Mammary epithelial cell (primary cell): ENCODE measurements at regions not wholly inside any gene's neighbourhood (a gene's known extent, or its start where the extent isn't known, plus 50 kb on each side); places are given as distances from the start of the nearest gene placed in this dataset.

Source experiments
- EZH2 ChIP-seq: IDR thresholded peaks from 2 replicates; pipeline ENCODE4 v1.6.1; 2012; ENCODE audit warnings: low read length, inconsistent platforms, borderline replicate concordance
- TF ChIP-seq, protein P1 (sequence below), 2 donors: IDR thresholded peaks in 1 of 2; conservative IDR thresholded peaks in 1 of 2; 2 replicates each; pipeline ENCODE4 v1.5.1; 2011 to 2012; ENCODE audit warnings: inconsistent platforms in 2 of 2, low read length in 2 of 2, mild to moderate bottlenecking in 2 of 2, control low read depth in 1 of 2, low read depth in 1 of 2; ENCODE audit not compliant: insufficient read depth in 1 of 2; ENCODE audit errors: extremely low read depth in 1 of 2

DNA sequence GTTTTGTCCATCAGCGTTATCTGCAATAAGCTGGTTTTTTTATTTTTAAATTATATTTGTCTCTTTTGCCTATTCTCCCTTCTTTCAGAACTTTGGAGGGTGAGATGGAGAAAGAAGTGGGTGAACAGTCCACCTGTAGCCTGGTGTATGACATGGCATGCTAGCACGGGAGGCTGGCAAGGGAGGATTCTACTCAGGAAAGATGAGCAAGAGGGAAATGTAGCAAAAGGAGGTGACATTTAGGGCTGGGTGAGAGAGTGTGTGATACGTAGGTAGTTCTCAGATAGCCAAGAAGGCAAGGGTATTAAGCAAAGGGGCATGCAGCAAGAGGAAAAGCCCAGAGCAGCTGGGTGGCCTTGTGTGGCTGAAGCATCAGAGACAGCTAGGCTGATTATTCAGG lies 612.9 kb upstream of the IGFBP3 start:
- TF ChIP-seq, protein P1, sequence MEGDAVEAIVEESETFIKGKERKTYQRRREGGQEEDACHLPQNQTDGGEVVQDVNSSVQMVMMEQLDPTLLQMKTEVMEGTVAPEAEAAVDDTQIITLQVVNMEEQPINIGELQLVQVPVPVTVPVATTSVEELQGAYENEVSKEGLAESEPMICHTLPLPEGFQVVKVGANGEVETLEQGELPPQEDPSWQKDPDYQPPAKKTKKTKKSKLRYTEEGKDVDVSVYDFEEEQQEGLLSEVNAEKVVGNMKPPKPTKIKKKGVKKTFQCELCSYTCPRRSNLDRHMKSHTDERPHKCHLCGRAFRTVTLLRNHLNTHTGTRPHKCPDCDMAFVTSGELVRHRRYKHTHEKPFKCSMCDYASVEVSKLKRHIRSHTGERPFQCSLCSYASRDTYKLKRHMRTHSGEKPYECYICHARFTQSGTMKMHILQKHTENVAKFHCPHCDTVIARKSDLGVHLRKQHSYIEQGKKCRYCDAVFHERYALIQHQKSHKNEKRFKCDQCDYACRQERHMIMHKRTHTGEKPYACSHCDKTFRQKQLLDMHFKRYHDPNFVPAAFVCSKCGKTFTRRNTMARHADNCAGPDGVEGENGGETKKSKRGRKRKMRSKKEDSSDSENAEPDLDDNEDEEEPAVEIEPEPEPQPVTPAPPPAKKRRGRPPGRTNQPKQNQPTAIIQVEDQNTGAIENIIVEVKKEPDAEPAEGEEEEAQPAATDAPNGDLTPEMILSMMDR (conservative IDR thresholded peaks at IDR 0.05 in 1 of 2, IDR thresholded peaks at IDR 0.05 in 1 of 2; ENCODE audit: extremely low read depth in 1 of 2, insufficient read depth in 1 of 2, low read depth in 1 of 2, low read length in 2 of 2) = no peak
- TF ChIP-seq EZH2 = no peak
